ENCODE measurements at regions not wholly inside any gene's neighbourhood (a gene's known extent, or its start where the extent isn't known, plus 50 kb on each side); places are given as distances from the start of the nearest gene placed in this dataset.

DNA sequence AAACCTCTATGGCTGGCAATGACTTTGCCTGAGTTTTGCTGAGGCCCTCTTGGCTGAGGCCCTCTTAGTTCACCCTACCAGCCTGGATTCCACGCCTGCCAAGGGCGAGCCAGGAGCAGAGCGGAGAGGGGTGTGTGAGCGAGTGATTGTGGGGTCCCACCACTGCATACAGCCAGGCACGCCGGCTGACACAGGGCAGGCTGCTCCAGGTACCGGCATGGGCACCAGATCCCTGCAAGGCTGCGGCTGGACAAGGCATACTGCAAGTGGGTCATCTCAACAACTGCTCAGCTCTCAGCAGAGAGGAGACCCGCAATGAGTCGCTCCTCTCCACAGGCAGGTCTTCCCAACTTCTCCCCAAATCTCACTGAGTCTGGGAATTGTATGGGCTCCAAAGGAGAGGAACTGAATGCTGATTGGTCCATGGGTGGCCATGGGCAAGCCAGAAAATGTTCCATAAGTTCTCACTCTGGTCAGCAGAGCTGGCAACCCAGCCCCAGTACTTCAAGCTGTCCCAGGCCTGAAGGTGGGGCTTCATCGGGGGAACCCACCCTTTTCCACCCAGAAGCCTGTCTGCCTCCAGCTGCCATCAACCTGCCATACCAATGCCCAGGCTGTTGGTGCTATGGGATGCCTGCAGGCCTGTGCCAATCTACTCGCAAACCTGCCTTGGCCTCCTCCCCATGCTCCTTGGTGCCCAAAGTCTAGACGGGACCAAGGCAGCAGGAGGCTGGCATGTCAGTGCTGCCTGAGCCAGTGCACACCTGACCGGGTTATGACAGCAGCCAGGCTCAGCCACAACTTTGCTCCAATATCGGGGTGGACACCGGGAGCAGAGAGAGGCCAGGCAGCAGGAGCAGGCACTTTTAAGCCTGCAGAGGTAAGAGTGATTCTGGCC is 1273.6 kb upstream of the GBE1 start:
- TF ChIP-seq FOXP2 (optimal IDR thresholded peaks at IDR 0.05; ENCODE audit: borderline replicate concordance, extremely low read depth, extremely low read length, insufficient read depth) (no peak), POLR2AphosphoS5 (IDR thresholded peaks at IDR 0.05; ENCODE audit: low read depth, low read length) (no peak), SIN3A (IDR thresholded peaks at IDR 0.05; ENCODE audit: borderline replicate concordance, insufficient read depth, low read length) (no peak), TAF1 (IDR thresholded peaks at IDR 0.05; ENCODE audit: borderline replicate concordance, insufficient read depth, low read length) (no peak)
- TF ChIP-seq, protein P1, sequence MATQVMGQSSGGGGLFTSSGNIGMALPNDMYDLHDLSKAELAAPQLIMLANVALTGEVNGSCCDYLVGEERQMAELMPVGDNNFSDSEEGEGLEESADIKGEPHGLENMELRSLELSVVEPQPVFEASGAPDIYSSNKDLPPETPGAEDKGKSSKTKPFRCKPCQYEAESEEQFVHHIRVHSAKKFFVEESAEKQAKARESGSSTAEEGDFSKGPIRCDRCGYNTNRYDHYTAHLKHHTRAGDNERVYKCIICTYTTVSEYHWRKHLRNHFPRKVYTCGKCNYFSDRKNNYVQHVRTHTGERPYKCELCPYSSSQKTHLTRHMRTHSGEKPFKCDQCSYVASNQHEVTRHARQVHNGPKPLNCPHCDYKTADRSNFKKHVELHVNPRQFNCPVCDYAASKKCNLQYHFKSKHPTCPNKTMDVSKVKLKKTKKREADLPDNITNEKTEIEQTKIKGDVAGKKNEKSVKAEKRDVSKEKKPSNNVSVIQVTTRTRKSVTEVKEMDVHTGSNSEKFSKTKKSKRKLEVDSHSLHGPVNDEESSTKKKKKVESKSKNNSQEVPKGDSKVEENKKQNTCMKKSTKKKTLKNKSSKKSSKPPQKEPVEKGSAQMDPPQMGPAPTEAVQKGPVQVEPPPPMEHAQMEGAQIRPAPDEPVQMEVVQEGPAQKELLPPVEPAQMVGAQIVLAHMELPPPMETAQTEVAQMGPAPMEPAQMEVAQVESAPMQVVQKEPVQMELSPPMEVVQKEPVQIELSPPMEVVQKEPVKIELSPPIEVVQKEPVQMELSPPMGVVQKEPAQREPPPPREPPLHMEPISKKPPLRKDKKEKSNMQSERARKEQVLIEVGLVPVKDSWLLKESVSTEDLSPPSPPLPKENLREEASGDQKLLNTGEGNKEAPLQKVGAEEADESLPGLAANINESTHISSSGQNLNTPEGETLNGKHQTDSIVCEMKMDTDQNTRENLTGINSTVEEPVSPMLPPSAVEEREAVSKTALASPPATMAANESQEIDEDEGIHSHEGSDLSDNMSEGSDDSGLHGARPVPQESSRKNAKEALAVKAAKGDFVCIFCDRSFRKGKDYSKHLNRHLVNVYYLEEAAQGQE (IDR thresholded peaks at IDR 0.05; ENCODE audit: insufficient read depth in 1 of 2, low read depth in 2 of 2, low read length in 2 of 2) = no peak

DNA sequence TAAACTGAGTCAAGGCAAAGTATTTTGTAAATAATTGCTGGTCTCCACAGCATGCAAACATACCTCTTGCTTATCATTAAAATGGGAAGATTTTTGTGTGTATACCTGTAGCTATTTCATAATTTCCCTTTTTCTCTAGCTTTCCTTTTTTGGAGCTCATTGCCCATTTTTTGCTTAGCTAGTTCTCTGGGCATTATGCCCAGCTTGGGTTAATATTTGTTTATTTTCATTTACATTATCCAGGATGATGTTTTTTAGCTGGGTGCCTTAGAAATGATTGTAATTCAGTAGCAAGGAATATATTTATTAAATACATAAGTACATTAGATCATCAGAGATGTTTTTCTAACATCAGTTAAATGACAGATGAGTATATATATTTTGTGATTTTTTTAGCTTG is 1271.7 kb upstream of the GBE1 start:
- no peak for TF ChIP-seq SIN3A (IDR thresholded peaks at IDR 0.05; ENCODE audit: borderline replicate concordance, insufficient read depth, low read length)
- TF ChIP-seq, protein P1 (IDR thresholded peaks at IDR 0.05; ENCODE audit: insufficient read depth in 1 of 2, low read depth in 2 of 2, low read length in 2 of 2) = no peak

DNA sequence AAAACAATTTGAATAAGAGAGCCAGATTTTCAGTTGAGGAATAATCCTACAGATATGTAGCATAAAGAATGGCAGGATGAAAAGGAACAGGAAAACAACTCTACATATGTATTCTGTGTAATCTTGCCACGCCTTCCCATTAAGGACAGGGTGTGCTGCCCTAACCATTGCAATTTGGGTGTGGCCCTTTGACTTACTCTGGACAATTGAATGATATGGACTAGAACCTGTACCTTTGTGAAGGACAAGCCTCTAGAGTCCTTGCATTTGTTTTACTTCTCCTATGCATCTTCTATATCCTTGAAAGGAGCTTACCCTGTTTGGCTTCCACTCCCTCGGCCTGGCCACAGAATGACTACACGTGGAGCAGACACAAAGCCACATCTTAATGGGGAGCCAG is 1261.6 kb upstream of the GBE1 start:
- TF ChIP-seq FOXP2 (optimal IDR thresholded peaks at IDR 0.05; ENCODE audit: borderline replicate concordance, extremely low read depth, extremely low read length, insufficient read depth) (no peak), SIN3A (IDR thresholded peaks at IDR 0.05; ENCODE audit: borderline replicate concordance, insufficient read depth, low read length) (no peak), TAF1 (IDR thresholded peaks at IDR 0.05; ENCODE audit: borderline replicate concordance, insufficient read depth, low read length) (no peak), POLR2AphosphoS5 (IDR thresholded peaks at IDR 0.05; ENCODE audit: low read depth, low read length) (no peak)
- TF ChIP-seq, protein P1 (IDR thresholded peaks at IDR 0.05; ENCODE audit: insufficient read depth in 1 of 2, low read depth in 2 of 2, low read length in 2 of 2) = no peak

DNA sequence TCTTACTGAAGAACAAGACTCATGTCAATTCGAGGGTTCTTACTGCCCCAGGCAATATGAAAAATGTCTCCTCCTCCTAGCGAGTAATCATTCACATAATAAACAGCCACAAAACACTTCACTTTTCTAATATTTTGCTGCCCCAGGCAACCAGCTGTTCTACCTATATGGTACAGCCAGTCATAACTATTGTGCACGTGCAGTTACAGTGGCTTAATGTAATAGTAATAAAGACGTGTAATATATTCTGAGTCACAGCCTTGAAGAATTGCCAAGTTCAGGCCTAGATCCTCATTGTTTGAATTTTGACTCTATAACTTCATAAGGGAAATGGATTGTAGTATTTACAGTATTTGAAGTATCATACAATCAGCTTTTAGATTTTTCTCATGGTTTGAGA is 1250.0 kb upstream of the GBE1 start:
- TF ChIP-seq FOXP2 (optimal IDR thresholded peaks at IDR 0.05; ENCODE audit: borderline replicate concordance, extremely low read depth, extremely low read length, insufficient read depth) (no peak), POLR2AphosphoS5 (IDR thresholded peaks at IDR 0.05; ENCODE audit: low read depth, low read length) (no peak), SIN3A (IDR thresholded peaks at IDR 0.05; ENCODE audit: borderline replicate concordance, insufficient read depth, low read length) (no peak), TAF1 (IDR thresholded peaks at IDR 0.05; ENCODE audit: borderline replicate concordance, insufficient read depth, low read length) (no peak)
- TF ChIP-seq, protein P1 (IDR thresholded peaks at IDR 0.05; ENCODE audit: insufficient read depth in 1 of 2, low read depth in 2 of 2, low read length in 2 of 2) = no peak
